NT2/D1 (cell line): ENCODE measurements at regions not wholly inside any gene's neighbourhood (a gene's known extent, or its start where the extent isn't known, plus 50 kb on each side); places are given as distances from the start of the nearest gene placed in this dataset.
"Not testable (repeated sequence)": the region's sequence is repeated elsewhere in the genome, so short reads cannot be mapped to it uniquely, and the experiment has no call there.

Experiments used
- DNase-seq: peaks from one replicate; pipeline ENCODE4 v3.0.0-alpha.2; 2011; ENCODE audit warnings: low read depth, low spot score
- H3K27me3 ChIP-seq: 2 replicates; pipeline ENCODE4 v1.6.0; 2011; ENCODE audit warnings: mild to moderate bottlenecking; ENCODE audit not compliant: insufficient read length, insufficient read depth
- H3K36me3 ChIP-seq: 2 replicates; pipeline ENCODE4 v1.6.1; 2011; ENCODE audit warnings: mild to moderate bottlenecking, low read length, mixed read lengths; ENCODE audit not compliant: insufficient read depth, insufficient read length
- H3K4me1 ChIP-seq: 2 replicates; pipeline ENCODE4 v1.5.1; 2011; ENCODE audit not compliant: insufficient read depth, insufficient read length
- H3K4me3 ChIP-seq: 2 replicates; pipeline ENCODE4 v1.5.1; 2011; ENCODE audit warnings: low read depth; ENCODE audit not compliant: insufficient read length
- H3K9ac ChIP-seq: 2 replicates; pipeline ENCODE4 v1.6.0; 2011; ENCODE audit warnings: low read depth; ENCODE audit not compliant: insufficient read length
- H3K9me3 ChIP-seq: 2 replicates; pipeline ENCODE4 v1.5.1; 2011; ENCODE audit warnings: mild to moderate bottlenecking, low read length; ENCODE audit not compliant: insufficient read depth
- SUZ12 ChIP-seq: IDR thresholded peaks from 2 replicates; pipeline ENCODE4 v1.6.1; 2011; ENCODE audit not compliant: insufficient read length, insufficient read depth; ENCODE audit errors: extremely low read depth
- YY1 ChIP-seq: IDR thresholded peaks from 2 replicates; pipeline ENCODE4 v1.6.1; 2011; ENCODE audit not compliant: insufficient read length, insufficient read depth
- ZNF274 ChIP-seq: IDR thresholded peaks from 2 replicates; pipeline ENCODE4 v1.6.1; 2011; ENCODE audit warnings: mild to moderate bottlenecking, low read depth, low read length

GRCh38 chr20:12837646-12838045 is 171.1 kb upstream of the SPTLC3 start:
- H3K9ac ChIP-seq = no peak overlapping the region
- H3K4me1 ChIP-seq = no peaks in the 10 kb centered on the region
- H3K36me3 ChIP-seq = no peaks in the 10 kb centered on the region
- DNase-seq = no peak
- H3K9me3 ChIP-seq = no peaks in the 10 kb centered on the region
- no peaks in the 10 kb centered on the region for H3K27me3 ChIP-seq
- no peak for TF ChIP-seq ZNF274
- TF ChIP-seq YY1 = no peak
- no peak for TF ChIP-seq SUZ12
- no peak overlapping the region for H3K4me3 ChIP-seq

GRCh38 chr20:12838261-12838866 is 170.4 kb upstream of the SPTLC3 start:
- no peak overlapping the region for H3K4me3 ChIP-seq
- no peak overlapping the region for H3K9ac ChIP-seq
- no peaks in the 10 kb centered on the region for H3K27me3 ChIP-seq
- H3K9me3 ChIP-seq = no peaks in the 10 kb centered on the region
- DNase-seq = no peak
- no peaks in the 10 kb centered on the region for H3K4me1 ChIP-seq
- TF ChIP-seq YY1 (no peak), ZNF274 (no peak), SUZ12 (no peak)
- no peaks in the 10 kb centered on the region for H3K36me3 ChIP-seq

- no peak for TF ChIP-seq YY1
- no peak for TF ChIP-seq ZNF274
- no peak for TF ChIP-seq SUZ12
- H3K36me3 ChIP-seq = no peaks in the 10 kb centered on the region
- no peak overlapping the region for H3K4me3 ChIP-seq
- DNase-seq = no peak
- no peaks in the 10 kb centered on the region for H3K27me3 ChIP-seq
- no peaks in the 10 kb centered on the region for H3K4me1 ChIP-seq
- H3K9me3 ChIP-seq = no peaks in the 10 kb centered on the region
- H3K9ac ChIP-seq = no peak overlapping the region
Measured at GRCh38 chr20:12847872-12848271, 160.9 kb upstream of the SPTLC3 start.

DNA sequence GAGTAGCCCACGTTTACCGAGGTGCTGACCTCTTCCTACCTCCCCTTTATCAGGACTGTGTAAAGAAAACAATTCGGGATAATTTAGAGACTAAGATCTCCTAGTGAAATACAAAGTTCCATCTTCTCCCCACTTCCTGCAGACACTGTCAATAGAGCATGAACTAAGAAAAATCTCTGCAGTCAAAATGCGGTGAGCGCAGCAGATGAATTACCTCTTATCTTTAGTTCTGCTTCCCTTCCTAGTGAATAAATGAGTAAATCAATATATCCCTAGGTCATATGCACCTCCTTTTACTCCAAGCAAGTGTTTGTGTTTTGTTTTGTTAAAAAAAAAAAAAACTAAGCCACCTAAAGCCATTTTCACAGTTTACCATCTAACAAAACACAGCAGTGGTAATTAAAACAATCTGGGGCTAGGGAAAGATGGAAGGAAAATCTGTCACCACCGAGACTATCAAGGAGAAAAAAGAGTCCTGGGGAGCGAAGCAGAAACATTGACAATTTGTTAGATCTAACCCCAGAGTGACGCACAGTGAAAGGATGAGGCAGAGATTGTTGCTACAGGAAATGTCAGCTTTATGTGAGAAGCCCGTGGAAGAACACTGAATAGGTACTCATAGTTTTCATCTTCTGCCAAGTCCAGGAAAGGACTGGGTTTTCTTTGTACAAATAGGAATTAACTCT is 159.4 kb upstream of the SPTLC3 start:
- H3K9ac ChIP-seq = no peak overlapping the region
- H3K4me3 ChIP-seq = no peak overlapping the region
- TF ChIP-seq SUZ12 (no peak), ZNF274 (no peak), YY1 (no peak)
- no peaks in the 10 kb centered on the region for H3K4me1 ChIP-seq
- DNase-seq = no peak
- no peaks in the 10 kb centered on the region for H3K36me3 ChIP-seq
- H3K9me3 ChIP-seq = no peaks in the 10 kb centered on the region
- H3K27me3 ChIP-seq = no peaks in the 10 kb centered on the region

GRCh38 chr20:12857643-12858042 is 151.1 kb upstream of the SPTLC3 start:
- H3K9me3 ChIP-seq, DNase-seq, H3K4me1 ChIP-seq, H3K9ac ChIP-seq, H3K4me3 ChIP-seq, H3K27me3 ChIP-seq, H3K36me3 ChIP-seq: not testable (repeated sequence)

DNA sequence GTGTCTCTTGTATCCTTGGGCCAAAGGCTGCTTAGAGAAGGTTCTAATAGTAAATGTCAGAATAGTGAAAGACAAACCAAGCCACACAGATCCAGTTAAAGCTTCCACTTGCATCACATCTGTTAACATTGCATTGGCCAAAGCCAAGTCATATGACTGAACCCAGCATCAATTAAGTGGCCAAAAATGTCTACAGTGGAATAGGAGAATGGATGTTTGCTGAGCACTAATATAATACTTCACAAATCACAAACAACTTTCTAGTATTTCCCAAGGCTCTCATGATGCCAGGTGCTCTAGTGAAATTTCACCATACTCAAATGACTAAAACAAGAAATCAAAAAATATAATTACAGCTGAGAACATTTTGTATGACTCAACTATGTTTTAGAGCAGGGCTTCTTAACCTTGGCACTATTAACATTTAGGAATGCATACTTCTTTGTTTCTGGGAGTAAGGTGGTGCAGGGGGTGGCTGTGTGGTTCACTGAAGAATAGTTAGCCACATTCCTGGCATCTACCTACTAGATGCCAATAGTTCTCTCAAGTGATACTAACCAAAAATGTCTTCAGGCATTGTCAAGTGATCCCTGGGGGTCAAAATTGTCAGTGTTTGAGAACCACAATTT is 148.0 kb upstream of the SPTLC3 start:
- H3K36me3 ChIP-seq = no peaks in the 10 kb centered on the region
- no peak overlapping the region for H3K4me3 ChIP-seq
- no peak for DNase-seq
- no peaks in the 10 kb centered on the region for H3K27me3 ChIP-seq
- no peaks in the 10 kb centered on the region for H3K9me3 ChIP-seq
- TF ChIP-seq SUZ12 = no peak
- H3K9ac ChIP-seq = no peak overlapping the region
- H3K4me1 ChIP-seq = no peaks in the 10 kb centered on the region

DNA sequence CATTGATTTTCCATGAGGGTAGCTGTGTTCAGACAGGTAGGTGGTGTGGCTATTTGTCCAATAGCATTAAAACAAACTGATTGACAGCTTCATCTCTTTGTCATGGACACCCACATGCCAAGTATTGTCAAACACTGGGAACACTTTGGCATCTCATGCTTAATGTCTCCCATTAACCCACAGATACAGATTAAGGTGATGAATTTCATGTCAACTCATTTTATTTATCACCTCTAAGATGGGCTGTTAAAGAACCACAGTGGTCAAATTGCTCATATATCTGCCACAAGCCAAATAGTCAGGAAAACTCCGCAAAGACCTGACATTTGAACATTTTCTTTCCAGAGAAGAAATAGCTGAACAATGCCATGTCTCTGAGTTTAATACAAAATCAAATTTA is 139.1 kb upstream of the SPTLC3 start:
- H3K9ac ChIP-seq = no peak overlapping the region
- TF ChIP-seq ZNF274 (no peak), YY1 (no peak), SUZ12 (no peak)
- no peaks in the 10 kb centered on the region for H3K4me1 ChIP-seq
- H3K4me3 ChIP-seq = no peak overlapping the region
- no peaks in the 10 kb centered on the region for H3K36me3 ChIP-seq
- H3K9me3 ChIP-seq = no peaks in the 10 kb centered on the region
- H3K27me3 ChIP-seq = no peaks in the 10 kb centered on the region
- no peak for DNase-seq
